ENCODE measurements at regions not wholly inside any gene's neighbourhood (a gene's known extent, or its start where the extent isn't known, plus 50 kb on each side); places are given as distances from the start of the nearest gene placed in this dataset.
"Not testable (repeated sequence)": the region's sequence is repeated elsewhere in the genome, so short reads cannot be mapped to it uniquely, and the experiment has no call there.

DNA sequence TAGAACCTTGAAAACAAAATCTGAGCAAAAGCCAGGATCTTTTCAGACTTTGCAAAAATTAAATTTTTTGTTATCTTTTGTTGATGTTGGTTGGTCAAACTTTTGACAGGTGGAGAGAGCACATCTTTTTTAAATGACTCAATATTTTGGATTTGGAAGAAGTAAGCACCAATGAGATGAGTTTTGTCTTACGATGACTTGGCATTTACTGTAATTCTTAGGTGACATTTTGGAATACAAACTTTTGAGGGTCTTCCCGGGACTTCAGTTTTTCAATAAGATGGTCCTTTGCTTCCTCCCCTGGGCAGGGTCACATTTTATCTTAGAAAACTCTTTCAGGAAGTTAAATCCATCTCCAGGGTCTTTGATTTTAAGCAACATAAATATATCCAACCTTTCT, 423.9 kb downstream of the HS3ST3B1 start:
- no peak for DNase-seq

DNA sequence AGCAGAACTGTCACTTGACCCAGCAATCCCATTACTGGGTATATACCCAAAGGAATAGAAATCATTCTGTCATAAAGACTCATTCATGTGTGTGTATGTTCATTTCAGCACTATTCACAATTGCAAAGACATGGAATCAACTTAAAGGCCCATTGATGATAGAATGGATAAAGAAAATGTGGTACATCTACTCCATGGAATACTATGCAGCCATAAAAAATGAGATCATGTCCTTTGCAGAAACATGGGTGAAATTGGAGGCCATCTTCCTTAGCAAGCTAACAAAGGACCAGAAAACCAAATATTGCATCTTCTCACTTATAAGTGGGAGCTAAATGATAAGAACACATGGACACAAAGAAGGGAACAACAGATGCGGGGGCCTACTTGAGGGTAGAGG, 422.5 kb downstream of the HS3ST3B1 start:
- not testable (repeated sequence) for DNase-seq

DNA sequence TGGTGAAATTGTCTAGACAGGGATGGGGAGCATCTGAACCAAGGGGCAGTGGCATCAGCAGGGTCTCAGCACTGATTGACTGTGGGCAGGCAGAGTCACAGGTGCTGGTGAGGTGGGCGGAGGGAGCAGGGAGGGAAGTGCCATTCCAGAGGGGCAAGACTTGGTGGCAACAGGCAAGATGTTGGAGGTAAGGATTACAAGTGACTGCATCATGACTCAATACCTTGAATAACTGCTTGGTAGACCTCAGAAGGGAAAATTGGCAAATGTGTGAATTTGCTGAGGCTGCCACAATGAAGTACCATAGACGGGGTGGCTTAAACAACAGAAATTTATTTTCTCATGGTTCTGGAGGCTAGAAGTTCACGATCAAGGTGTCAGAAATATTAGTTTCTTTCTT, 419.1 kb downstream of the HS3ST3B1 start:
- DNase-seq: no peak

DNA sequence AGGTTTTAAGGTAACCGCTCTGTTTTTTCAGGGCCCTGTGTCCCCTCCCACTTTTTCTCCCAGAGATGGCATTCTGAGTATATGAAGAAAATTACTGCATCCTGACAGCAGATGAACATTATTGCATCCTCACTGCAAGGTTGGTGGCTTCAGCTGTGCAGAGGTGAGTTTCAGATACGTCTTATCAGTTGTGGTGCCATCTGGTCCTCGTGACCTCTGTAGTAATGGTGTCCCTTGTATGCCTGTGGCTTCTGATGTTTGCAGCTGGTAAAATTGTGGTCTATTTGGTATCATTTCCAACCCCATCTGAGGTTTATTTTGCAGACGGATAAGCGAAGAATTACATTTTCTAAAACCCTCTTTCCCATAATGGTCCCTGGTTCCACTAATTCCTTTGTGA, 417.0 kb downstream of the HS3ST3B1 start:
- no peak for DNase-seq

DNA sequence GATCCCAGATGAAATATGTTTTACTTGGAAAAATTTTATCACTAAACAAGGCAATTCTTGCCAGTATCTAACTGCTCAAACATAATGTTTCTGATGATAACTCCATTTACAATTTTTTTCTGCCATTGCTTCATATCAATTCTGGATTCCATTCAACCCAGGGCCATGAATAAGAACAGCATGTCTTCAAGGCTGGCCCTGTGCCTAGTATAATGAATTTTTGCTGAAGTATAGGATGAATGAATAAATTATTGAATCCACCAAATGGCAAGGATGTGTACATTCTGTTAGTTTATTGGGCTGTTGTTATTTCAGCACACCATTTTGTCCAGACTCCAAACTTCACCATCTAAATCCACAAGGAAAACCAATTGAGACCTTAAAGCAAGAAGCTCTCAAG, 414.7 kb downstream of the HS3ST3B1 start:
- DNase-seq: no peak

DNA sequence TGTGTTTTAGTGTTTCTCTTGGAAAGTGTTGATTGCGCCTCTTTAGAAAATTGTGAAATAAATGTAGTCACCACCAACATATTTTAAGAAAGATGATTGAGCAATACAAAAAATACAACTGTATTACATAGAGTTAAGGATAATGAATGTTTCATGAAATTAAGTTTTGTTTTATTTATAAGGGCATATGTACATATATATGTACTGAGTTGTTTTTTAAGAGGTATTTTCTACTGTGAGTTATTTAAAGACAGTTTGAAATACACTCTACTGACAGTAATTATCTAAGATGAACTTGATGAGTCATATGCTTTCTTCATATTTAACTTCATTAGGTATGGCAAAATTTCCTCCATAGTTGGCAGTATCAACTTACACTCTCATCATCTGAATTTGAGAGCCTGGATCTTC, 411.7 kb downstream of the HS3ST3B1 start:
- DNase-seq: no peak

DNA sequence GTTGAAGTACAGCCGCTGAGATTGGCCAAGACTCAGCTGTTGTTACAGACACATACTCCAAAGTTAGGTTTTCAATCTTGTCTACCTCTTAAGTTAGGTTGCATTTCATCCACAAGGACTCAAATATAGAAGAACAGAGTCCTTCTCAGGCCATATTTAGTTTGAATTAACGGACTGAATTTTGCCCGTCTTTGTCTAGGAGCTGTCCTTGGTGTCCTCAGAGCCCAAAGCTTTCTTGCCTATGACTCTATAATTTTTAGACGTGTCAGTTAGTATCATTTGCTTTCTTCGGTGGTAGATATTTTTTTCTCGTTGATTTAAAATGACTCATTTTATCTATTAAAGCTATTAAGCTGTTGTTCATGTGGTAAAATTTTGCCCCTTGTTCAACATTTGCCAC, 403.2 kb downstream of the HS3ST3B1 start:
- DNase-seq: no peak

DNA sequence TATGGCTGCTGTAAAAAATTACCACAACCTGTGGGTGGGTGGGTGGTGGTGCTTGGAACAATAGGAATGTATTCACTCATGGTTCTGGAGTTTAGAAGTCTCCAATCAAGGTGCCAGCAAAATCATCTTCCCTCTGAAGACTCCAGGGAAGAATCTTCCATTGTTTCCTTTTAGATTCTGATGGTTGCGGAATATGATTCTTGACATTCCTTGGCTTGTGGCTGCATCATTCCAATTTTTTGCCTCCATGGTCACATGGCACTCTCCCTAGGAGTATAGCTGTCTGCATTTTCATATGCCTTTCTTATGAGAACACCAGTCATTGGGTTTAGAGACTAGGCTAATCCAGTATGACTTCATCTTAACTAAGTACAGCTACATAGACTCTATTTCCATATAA, 401.0 kb downstream of the HS3ST3B1 start:
- no peak for DNase-seq

DNA sequence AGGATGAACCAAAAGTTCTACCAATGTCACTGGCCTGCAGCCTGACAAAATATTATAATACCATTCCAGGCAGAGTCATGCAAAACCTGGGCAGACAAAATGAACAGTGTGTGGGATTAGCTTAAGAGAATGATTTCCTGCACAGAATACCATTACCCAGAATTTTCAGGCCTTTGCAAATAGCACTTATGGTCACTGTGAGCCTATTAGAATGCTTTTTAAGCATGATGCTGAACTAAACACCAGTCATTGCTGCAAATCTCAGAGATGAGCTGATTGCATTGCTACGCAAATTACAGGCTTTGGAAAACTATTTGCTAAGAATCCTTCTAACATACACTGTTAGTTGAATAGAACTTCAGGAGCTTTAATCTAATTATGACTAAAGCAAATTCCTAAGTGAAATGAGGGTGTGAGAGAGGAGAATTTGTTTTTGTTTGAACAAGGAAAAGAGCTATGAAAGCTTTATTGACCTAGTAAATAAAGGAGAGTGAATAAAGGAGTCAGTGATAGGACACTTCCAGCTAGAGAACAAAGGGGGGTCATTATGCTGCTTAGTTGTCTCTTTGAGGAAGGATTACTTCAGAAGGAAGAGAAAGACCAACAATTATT, 398.8 kb downstream of the HS3ST3B1 start:
- no peak for DNase-seq

DNA sequence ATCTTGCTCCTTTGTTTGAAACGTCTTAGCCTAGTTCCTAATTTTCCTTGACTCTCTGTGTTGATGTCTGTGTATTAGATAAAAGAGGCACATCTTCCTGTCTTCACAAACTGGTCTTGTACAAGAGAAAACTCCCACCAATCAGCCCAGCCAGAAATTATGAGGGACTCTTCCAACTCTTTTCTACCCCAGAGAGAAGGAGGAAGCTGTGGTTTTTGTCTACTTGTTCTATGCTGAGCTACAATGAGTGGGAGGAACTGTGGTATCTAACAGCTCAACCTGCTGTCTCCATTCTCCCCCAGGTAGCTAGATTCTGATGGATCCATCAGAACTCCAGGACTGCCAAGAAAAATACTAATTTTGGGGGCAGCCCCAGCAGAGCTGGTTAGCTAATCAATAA, 392.5 kb downstream of the HS3ST3B1 start:
- no peak for DNase-seq

DNA sequence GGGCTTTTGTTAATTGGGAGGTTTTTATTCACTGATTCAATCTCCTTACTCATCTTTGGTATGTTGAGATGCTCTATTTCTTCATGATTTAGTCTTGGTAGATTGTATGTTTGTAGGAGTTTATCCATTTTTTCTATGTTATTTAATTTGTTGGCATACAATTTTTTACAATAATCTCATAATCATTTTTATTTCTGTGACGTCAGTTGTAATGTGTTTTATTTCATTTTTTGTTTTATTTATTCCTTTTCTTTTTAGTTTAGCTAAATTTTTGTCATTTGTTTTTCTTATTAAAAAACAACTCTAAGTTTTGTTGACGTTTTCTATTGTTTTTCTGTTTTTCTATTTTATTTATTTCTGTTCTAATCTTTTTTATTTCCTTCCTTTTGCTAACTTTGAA, 389.8 kb downstream of the HS3ST3B1 start:
- DNase-seq: no peak

DNA sequence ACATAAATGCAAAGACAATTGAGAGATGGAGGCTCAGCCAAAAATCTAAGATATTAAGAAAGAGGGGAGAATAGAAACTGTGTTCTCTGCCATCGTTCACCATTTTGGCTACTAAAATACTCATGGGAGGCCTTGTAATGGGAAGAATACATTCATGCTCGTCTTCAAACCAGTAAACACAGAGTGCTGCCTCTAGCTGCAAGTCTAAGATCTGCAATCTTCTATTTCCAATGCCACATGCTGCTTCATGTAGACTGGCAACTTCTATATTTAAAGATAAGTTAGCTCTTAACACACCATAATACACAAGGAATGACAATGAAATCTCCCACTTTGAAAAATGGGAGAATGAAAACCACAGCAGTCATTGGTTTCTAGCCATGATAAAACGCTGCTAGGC, 387.3 kb downstream of the HS3ST3B1 start:
- no peak for DNase-seq

DNA sequence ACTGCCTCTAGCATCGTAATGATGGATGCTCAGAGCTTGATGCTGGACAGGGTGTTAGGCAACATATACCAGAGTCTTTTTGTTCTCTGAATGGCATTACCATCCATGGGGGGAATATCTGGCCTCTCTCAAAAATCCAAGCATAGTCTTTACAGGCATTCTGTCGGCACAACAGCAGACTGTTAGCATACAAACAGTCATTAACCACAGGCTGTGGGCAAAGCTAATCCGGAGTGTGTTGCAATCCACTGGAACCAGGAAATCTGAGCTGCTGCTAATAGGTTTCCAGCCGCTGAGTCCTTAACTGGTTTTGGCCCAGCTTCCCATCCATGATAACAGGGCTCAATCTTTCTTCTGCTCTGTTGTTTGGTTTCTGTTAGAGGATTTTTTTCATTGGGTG, 371.9 kb downstream of the HS3ST3B1 start:
- DNase-seq: no peak

DNA sequence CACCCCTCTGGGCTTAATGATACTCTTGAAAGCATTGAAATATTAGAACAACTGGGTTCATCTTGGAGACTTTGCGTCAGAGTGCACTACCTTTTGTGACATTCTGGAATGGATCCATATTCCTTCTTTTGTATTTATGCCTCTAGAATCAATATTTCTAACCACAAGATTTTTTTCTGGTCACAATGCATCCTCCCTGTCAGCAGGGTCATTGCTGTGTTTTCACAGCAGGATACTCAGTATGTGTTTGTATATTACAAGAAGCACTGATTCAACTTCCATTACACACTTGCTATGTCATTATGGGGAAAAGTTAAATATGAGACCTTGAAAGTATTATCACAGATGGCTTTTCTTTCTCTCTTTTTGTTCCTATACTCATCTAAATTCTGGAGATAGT, 370.0 kb downstream of the HS3ST3B1 start:
- DNase-seq: no peak

DNA sequence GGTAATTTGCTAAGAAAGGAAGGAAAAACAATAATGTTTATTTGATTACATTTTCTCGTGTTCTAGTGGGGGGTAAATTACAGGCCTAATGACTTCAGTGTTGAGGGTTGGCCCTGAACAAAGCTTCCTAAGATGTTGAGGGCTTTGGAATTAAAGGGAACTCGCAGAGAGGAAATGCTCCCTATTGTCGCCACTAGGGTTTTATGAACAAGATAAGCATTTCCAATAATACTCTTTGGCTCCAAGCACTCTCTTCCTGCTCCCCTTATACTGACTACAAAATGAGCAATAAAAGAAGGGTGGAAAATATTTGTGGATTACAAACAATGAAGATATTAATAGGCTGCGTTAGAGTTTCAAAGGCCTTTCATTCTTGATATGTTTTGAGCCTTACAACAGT, 363.6 kb downstream of the HS3ST3B1 start:
- DNase-seq: no peak

DNA sequence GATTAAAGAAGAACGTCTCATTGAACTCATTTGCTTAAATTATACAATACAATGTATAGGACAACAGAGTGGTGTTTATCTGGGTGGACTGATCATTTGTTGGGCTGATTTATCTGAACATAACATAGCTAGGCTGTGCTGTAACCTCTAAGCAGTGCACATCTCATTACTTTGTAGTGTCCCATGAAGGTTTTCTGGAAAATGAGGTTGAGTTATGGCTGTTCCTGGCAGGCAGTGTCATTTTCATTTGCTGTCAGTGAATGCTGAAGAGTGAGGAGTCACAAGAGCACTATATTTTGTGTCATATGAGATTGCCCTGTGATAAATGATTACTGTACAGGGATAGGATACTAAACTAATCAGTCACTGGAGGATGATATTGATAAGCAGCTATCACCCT, 340.2 kb downstream of the HS3ST3B1 start:
- DNase-seq: no peak

DNA sequence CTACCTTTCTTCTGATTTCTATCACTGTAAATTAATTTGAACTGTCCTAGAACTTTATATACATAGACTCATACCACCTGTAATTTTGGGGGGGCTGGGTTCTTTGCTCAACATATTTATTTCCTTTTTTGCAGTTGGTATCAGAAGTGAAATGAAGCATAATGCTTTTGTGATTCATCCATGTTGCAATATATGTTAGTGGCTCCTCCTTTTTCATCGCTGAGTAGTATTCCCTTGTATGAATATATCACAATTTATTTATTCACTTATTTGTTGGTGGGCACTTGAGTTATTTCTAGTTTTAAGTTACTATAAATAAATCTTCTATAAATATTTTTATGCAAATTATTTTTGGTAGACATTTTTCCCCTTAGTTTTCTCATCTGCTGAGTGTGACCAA, 336.4 kb downstream of the HS3ST3B1 start:
- no peak for DNase-seq

DNA sequence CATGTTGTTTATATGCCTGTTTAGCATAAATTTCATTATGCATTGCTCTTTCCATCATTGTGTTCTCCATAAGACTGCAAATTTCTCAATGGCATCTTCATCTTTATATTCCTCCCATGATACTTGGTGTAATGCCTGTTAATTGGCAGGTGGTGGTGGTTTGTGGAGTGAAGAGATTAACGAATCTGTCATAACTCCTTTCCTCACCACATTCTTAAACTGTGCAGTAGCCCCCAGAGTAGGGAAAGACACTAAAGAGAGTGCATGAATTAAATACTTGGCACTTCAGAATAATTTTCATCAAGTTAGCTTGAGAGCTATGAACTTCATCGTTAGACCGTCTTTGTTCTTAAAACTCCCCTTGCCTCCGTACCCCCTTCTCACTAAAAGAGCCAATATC, 329.7 kb downstream of the HS3ST3B1 start:
- DNase-seq: no peak

DNA sequence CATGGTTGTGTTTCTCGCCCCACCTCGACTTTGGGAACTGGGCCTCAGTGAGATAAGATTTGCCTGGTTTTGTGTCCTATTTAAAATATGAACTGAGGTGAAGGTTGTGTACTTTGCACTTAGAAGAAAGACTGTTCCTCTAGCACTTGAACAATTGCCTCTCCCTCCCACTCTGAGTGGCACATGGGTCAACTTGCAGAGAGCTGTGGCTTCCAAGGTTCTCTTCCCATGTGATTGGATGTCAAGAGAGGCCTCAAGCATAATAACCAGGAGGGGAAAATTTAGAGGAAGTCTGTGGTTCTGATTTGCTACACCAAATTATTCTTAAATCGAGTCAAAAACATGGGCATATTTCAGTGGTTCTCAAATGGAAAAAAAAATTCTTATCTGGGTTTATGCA, 329.2 kb downstream of the HS3ST3B1 start:
- DNase-seq: no peak

DNA sequence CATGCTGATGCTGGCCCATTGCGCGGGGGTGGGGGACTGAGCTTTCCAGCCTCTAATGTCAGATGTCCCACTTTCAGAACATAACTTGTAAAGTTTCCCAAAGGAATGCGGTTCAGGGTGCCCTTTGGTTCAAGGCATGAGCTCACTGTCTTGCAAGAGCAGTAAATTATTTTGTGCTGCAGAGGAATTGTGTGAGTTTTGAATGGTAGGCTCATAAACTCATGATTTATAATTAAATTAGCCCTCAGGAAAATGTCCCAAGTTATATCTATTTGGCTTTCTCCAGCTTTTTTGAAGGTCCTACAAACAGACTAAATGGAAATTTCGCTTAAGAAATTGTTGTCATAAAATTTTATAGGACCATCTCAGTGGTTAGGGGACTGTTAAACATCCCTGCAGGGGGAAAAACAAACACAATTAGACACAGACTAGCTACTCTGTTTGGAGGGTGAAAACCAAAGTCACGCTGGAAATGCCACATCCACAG, 321.8 kb downstream of the HS3ST3B1 start:
- no peak for DNase-seq

DNA sequence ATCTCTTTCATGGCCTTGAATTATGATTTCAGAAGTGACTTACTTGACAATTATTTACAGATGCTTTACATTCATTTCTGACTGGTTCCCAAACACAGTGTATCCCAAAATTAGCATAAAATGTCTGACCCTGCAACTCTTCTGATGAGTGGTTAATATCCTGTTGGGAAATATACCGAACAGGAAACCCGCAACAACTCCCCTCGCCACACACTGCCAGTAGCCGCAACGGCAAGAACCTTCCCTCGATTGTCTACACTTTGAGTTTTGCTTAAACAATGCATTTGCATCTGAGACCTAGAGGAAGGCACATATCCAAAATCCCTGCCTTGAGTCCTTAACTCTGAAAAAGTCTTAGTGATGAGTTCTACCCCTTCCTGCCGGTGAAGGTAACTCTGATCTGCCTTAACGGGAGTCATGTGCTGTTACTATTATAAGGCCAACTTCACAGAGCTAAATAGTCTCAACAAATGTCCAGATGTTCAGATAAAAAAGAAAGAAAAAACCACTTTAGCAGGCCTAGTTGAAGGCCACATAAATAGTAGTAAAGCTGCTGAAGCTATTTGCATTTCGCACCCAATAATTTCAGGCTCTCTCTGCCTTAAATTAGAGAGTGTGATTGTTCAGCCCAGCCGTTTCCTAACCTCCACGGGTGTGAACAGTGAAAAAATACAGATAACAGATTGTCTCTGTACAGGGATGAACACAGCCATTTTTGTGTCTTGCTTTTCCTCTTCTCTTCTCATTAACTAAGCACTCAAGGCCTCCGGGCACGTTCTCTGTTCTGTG, 321.1 kb downstream of the HS3ST3B1 start:
- DNase-seq: no peak

DNA sequence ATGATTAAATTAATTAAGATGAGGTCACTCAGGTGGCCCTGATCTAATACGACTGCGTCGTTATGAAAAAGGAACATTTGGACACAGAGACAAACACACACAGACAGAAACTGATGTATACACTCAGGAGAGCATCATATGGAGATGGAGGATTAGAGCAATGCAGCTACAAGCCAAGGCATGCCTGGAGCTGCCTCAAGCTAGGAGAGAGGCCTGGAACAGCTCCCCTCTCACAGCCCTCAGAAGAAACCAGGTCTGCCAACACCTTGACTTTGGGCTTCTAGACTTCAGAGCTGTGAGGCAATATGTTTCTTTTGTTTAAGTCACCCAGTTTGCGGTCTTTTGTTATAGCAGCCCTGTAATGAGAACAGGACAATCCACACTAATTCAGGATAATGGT, 318.9 kb downstream of the HS3ST3B1 start:
- DNase-seq: no peak

DNA sequence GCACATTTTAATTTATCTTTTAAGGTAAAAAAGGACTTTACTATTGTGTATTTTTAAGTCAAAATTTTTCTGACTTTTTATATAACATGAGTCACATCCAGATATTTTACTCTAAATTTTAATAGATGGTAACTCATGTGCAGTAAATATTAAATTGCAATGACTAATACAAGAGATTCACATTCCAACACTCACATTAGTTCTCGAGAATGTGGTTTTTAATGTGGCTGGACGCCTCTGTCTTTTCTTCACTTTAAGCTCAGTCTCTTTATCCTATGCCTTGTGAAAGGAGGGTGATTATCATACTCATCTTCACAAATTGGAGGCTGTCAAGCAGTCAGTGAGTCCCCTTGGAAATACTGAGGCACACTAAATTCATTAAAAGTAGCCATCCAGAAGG, 315.6 kb downstream of the HS3ST3B1 start:
- no peak for DNase-seq

DNA sequence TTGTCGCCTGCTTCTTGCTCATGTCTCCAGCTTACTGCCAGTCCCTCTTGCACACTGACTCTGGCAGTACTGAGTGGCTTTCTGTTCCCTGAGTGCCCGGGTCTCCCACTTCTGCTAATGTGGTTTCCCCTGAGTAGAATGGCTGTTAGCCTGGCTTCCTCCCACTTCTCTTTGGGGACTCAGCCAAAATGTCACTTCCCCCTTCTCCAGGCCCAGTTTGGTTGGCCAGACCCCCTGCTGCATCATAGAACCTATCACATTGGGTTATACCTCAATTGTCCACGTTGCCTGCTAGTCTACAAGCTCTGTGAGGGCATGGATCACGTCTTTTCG, 304.4 kb downstream of the HS3ST3B1 start:
- no peak for DNase-seq

All from occipital lobe (tissue), 1 donor.